ENCODE measurements at regions not wholly inside any gene's neighbourhood (a gene's known extent, or its start where the extent isn't known, plus 50 kb on each side); places are given as distances from the start of the nearest gene placed in this dataset.

- H3K9me3 ChIP-seq (ENCODE audit: control insufficient read depth, low read length, poor library complexity, severe bottlenecking), result no peaks in the 10 kb centered on the region
- H3K27ac Mint-ChIP-seq, result no peak overlapping the region
- DNase-seq (no peak), ATAC-seq (no peak)
- no peak overlapping the region for H3K4me3 Mint-ChIP-seq
- peaks cover 8% of the 10 kb centered on the region for H3K4me1 Mint-ChIP-seq
- H3K36me3 Mint-ChIP-seq (ENCODE audit: low read depth), result peaks cover 5% of the 10 kb centered on the region
- H3K27me3 Mint-ChIP-seq, result peaks cover 26% of the 10 kb centered on the region
Observed at GRCh38 chr1:181191494-181192040, 103.1 kb downstream of the IER5 start.

DNA sequence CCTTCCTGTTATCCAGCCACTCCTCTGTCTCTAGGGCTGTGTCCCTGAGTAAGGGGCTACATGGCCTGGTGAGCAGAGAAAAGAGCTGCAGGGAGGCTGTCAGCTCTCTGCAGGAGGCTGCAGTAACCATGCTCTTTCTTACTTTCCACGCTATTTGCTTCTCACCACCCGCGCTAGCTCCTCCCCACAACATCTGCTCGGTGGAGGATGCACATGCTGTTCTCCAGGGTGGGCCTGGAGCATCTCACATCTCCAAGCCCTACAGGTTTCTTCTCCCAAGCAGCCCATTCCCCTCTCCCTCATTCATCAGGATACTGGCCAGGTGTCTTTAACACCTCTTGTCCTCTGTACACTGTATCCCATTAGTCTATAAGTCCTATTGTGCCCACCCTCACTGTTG, 103.8 kb downstream of the IER5 start:
- Mint-ChIP-seq H3K36me3 (ENCODE audit: low read depth) (peaks cover 5% of the 10 kb centered on the region), H3K27ac (no peak overlapping the region), H3K4me3 (no peak overlapping the region), H3K27me3 (peaks cover 22% of the 10 kb centered on the region), H3K4me1 (peaks cover 8% of the 10 kb centered on the region)
- DNase-seq (no peak), ATAC-seq (no peak)
- H3K9me3 ChIP-seq (ENCODE audit: control insufficient read depth, low read length, poor library complexity, severe bottlenecking), result no peaks in the 10 kb centered on the region

- Mint-ChIP-seq H3K36me3 (ENCODE audit: low read depth) (peaks cover 4% of the 10 kb centered on the region), H3K27ac (no peak overlapping the region), H3K4me3 (no peak overlapping the region), H3K27me3 (peaks cover 14% of the 10 kb centered on the region), H3K4me1 (peaks cover 3% of the 10 kb centered on the region)
- ATAC-seq (no peak), DNase-seq (no peak)
- H3K9me3 ChIP-seq (ENCODE audit: control insufficient read depth, low read length, poor library complexity, severe bottlenecking), result no peaks in the 10 kb centered on the region
Observed at GRCh38 chr1:181202986-181203555, 114.6 kb downstream of the IER5 start.

DNA sequence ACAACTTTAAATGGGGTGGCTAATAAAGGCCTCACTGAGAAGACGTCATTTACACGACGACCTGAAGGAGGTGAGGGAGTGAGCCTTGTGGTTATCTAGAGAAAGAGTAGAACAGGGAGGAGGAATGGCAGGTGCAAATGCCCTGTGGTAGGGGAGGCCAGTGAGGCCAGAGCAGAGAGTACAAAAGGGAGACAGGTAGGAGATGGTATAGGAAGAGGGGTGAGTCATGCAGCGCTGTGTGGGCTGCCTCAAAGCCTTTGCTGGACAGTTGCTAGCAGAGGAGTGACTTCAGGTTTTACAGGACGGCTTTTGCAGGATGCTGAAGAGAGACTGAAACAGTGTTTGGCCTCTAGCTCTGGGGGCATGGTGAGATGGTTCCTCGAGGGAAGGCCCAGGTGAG, 116.0 kb downstream of the IER5 start:
- Mint-ChIP-seq H3K27me3 (peaks cover 10% of the 10 kb centered on the region), H3K36me3 (ENCODE audit: low read depth) (peaks cover 4% of the 10 kb centered on the region), H3K27ac (no peak overlapping the region), H3K4me1 (peaks cover 3% of the 10 kb centered on the region), H3K4me3 (no peak overlapping the region)
- H3K9me3 ChIP-seq (ENCODE audit: control insufficient read depth, low read length, poor library complexity, severe bottlenecking), result no peaks in the 10 kb centered on the region
- ATAC-seq (no peak), DNase-seq (no peak)

GRCh38 chr1:181205901-181206300, 117.4 kb downstream of the IER5 start:
- Mint-ChIP-seq H3K4me1 (peaks cover 3% of the 10 kb centered on the region), H3K4me3 (no peak overlapping the region), H3K27ac (no peak overlapping the region), H3K36me3 (ENCODE audit: low read depth) (peaks cover 4% of the 10 kb centered on the region), H3K27me3 (peaks cover 10% of the 10 kb centered on the region)
- no peaks in the 10 kb centered on the region for H3K9me3 ChIP-seq (ENCODE audit: control insufficient read depth, low read length, poor library complexity, severe bottlenecking)
- ATAC-seq (no peak), DNase-seq (no peak)

DNA sequence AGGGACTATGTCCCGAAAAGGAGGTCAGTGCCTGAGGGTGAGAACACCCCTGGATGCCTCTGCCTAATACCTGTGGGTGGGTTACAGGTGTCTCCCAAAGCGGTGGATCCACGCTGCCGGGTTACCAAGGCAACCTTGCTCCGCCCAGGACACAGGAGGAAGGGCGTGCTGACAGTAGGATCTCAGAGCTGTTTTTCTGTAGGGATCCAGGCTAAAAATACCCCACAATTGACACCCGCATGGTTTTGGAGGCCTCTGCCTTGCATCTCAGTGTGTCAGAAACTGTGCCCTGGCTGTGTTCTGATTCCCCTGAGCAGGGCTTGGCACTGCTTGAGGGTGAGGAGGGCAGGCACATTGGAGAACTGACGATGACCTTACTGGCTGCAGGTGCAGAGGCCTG, 118.0 kb downstream of the IER5 start:
- DNase-seq, result no peak
- H3K27me3 Mint-ChIP-seq, result peaks cover 16% of the 10 kb centered on the region
- H3K36me3 Mint-ChIP-seq (ENCODE audit: low read depth), result peaks cover 4% of the 10 kb centered on the region
- no peak overlapping the region for H3K27ac Mint-ChIP-seq
- H3K4me3 Mint-ChIP-seq, result no peak overlapping the region
- ATAC-seq, result no peak
- peaks cover 3% of the 10 kb centered on the region for H3K4me1 Mint-ChIP-seq
- H3K9me3 ChIP-seq (ENCODE audit: control insufficient read depth, low read length, poor library complexity, severe bottlenecking), result no peaks in the 10 kb centered on the region

DNA sequence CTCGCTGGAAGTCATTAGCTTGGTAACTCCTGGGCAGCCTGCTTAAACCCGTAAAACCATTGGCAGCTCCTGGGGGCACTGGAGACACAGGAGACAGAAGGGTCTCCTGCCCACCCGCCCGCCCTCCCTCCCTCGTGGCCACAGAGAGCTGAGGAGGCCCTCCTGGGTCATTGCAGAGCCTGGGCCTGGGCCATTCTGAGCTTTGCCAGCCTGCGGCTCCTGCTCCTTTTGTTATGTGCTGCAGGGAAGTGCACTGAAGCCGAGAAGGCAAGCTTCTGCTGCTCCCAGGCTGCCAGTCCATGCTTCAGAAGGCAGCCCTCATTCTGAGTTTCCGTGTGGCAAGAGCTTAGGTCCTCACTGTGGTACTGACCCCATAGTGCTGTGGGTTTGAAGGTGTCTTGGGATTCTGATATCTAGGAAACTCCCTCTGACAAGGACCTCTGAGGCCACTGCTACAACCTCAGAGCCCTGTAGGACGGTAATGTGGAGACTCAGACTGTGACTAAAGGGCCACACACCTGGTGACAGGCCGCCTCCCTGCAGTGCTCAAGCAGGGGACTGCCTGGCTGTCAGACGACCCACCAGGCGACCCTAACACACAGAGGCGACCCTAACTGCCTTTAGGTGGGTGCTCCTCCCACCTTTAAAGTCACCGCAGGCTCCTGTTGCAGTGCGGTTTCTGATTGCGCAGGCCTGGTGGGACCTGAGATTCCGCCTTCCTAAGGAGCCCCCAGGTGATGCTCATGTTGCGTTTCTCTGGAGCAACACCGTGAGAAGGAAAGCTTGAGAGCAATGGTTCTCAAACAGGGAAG, 118.7 kb downstream of the IER5 start:
- H3K4me3 Mint-ChIP-seq, result no peak overlapping the region
- H3K36me3 Mint-ChIP-seq (ENCODE audit: low read depth), result peaks cover 4% of the 10 kb centered on the region
- no peak for DNase-seq
- H3K4me1 Mint-ChIP-seq, result peaks cover 6% of the 10 kb centered on the region
- H3K9me3 ChIP-seq (ENCODE audit: control insufficient read depth, low read length, poor library complexity, severe bottlenecking), result no peaks in the 10 kb centered on the region
- H3K27ac Mint-ChIP-seq, result no peak overlapping the region
- peaks cover 20% of the 10 kb centered on the region for H3K27me3 Mint-ChIP-seq
- no peak for ATAC-seq

- H3K36me3 Mint-ChIP-seq (ENCODE audit: low read depth), result peaks cover 4% of the 10 kb centered on the region
- H3K27ac Mint-ChIP-seq, result no peak overlapping the region
- ATAC-seq, result no peak
- DNase-seq, result no peak
- H3K9me3 ChIP-seq (ENCODE audit: control insufficient read depth, low read length, poor library complexity, severe bottlenecking), result no peaks in the 10 kb centered on the region
- peaks cover 20% of the 10 kb centered on the region for H3K27me3 Mint-ChIP-seq
- H3K4me1 Mint-ChIP-seq, result peaks cover 3% of the 10 kb centered on the region
- no peak overlapping the region for H3K4me3 Mint-ChIP-seq
Observed at GRCh38 chr1:181208083-181208482, 119.6 kb downstream of the IER5 start.

GRCh38 chr1:181208967-181209366, 120.5 kb downstream of the IER5 start:
- Mint-ChIP-seq H3K36me3 (ENCODE audit: low read depth) (peaks cover 4% of the 10 kb centered on the region), H3K4me3 (no peak overlapping the region), H3K27me3 (peaks cover 19% of the 10 kb centered on the region), H3K4me1 (peaks cover 3% of the 10 kb centered on the region), H3K27ac (no peak overlapping the region)
- H3K9me3 ChIP-seq (ENCODE audit: control insufficient read depth, low read length, poor library complexity, severe bottlenecking), result no peaks in the 10 kb centered on the region
- no peak for ATAC-seq
- no peak for DNase-seq

- H3K36me3 Mint-ChIP-seq (ENCODE audit: low read depth), result no peaks in the 10 kb centered on the region
- peaks cover 3% of the 10 kb centered on the region for H3K9me3 ChIP-seq (ENCODE audit: control insufficient read depth, low read length, poor library complexity, severe bottlenecking)
- DNase-seq (no peak), ATAC-seq (no peak)
- no peak overlapping the region for H3K27ac Mint-ChIP-seq
- H3K4me1 Mint-ChIP-seq, result peaks cover 5% of the 10 kb centered on the region
- peaks cover 16% of the 10 kb centered on the region for H3K27me3 Mint-ChIP-seq
- no peak overlapping the region for H3K4me3 Mint-ChIP-seq
Observed at GRCh38 chr1:181213056-181213455, 124.6 kb downstream of the IER5 start.

GRCh38 chr1:181216591-181216994, 128.1 kb downstream of the IER5 start:
- H3K9me3 ChIP-seq (ENCODE audit: control insufficient read depth, low read length, poor library complexity, severe bottlenecking), result peaks cover 3% of the 10 kb centered on the region
- H3K36me3 Mint-ChIP-seq (ENCODE audit: low read depth), result peaks cover 2% of the 10 kb centered on the region
- H3K27me3 Mint-ChIP-seq, result peaks cover 38% of the 10 kb centered on the region
- no peak overlapping the region for H3K4me3 Mint-ChIP-seq
- H3K27ac Mint-ChIP-seq, result no peak overlapping the region
- DNase-seq (no peak), ATAC-seq (no peak)
- peaks cover 5% of the 10 kb centered on the region for H3K4me1 Mint-ChIP-seq

DNA sequence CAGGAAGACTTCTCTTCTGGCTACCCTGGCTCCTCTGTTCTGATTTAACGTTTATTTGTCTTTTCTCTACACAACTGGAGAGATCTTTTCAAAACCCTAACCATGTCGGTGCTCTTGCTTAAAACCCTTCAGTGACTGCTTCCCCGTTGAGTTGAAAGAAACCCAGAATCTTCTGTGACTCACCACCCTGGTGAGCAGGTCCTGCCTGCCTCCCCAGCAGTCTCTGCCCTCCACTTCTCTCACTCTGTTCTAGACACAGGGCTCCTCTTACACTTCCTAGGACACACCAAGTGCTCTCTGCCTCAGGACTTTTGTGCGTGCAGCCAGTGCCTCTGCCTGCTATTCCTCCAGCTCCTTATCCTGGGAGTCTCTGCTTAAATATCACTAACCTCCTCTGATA, 131.4 kb downstream of the IER5 start:
- Mint-ChIP-seq H3K36me3 (ENCODE audit: low read depth) (peaks cover 2% of the 10 kb centered on the region), H3K4me3 (no peak overlapping the region), H3K4me1 (no peaks in the 10 kb centered on the region), H3K27me3 (peaks cover 30% of the 10 kb centered on the region), H3K27ac (no peak overlapping the region)
- peaks cover 3% of the 10 kb centered on the region for H3K9me3 ChIP-seq (ENCODE audit: control insufficient read depth, low read length, poor library complexity, severe bottlenecking)
- ATAC-seq (no peak), DNase-seq (no peak)

DNA sequence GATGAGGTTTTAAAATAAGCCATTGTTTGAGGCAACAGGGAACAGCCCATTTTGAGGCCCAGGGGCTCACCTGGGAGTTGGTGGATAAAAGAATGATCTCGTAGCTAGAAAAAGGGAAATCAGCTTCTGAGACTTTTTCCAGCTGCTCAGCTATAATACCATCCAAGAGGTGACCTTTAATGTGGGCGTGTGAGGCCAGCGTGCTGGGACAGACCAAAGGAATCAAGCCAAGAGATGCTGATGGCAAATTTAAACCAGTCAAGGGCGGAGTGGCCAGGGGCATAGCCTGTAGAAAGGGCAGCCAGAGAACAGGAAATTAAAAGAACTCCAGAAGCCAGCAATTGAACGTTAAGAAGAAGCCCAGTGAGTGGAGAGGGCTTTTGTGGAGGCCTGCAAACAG, 132.6 kb downstream of the IER5 start:
- Mint-ChIP-seq H3K4me3 (no peak overlapping the region), H3K36me3 (ENCODE audit: low read depth) (peaks cover 2% of the 10 kb centered on the region), H3K27me3 (peaks cover 29% of the 10 kb centered on the region), H3K27ac (no peak overlapping the region), H3K4me1 (no peaks in the 10 kb centered on the region)
- DNase-seq (no peak), ATAC-seq (no peak)
- peaks cover 3% of the 10 kb centered on the region for H3K9me3 ChIP-seq (ENCODE audit: control insufficient read depth, low read length, poor library complexity, severe bottlenecking)

Data from T-helper 17 cell (primary cell).